ENCODE measurements at regions not wholly inside any gene's neighbourhood (a gene's known extent, or its start where the extent isn't known, plus 50 kb on each side); places are given as distances from the start of the nearest gene placed in this dataset.

DNA sequence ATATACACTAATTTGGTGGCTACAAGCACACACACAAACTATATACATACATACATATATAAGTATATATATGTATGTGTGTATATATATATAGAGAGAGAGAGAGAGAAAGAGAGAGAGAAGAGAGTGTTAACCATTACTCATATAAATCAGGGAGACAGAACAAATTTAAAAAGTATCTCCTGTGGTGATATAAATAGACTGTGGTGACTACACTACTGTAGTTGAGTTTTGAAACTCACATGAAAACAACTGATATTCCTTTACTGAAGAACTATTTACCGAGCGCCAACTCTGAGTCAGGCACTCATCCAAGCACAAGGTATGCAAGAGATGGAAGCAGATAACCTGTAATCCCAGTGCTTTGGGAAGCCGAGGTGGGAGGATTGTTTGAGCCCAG lies 67.3 kb upstream of the ANO6 start:
- POLR2A ChIA-PET (ENCODE audit: unreplicated experiment), result no interaction called here
- H3K79me1 ChIP-seq (ENCODE audit: low read depth in 1 of 2, low read length in 2 of 2), result no peaks in the 10 kb centered on the region
- no peak overlapping the region for H2AK9ac ChIP-seq (replicated peaks; ENCODE audit: low read depth, low read length, poor library complexity)
- DNase-seq (no peak), ATAC-seq (ENCODE audit: low read depth) (no peak)
- H4K20me1 ChIP-seq (ENCODE audit: insufficient read depth, low read length), result no peaks in the 10 kb centered on the region
- no peaks in the 10 kb centered on the region; the same call in 1 of the 2 replicates for H3K9me3 ChIP-seq (ENCODE audit: control insufficient read depth, insufficient read depth, low read length)
- H4K5ac ChIP-seq (ENCODE audit: low read depth, low read length), result no peak overlapping the region
- dilution Hi-C loops (cut with HindIII; ENCODE audit: low sequenced_read_pairs, unreplicated experiment), result no loop called here
- H3K23ac ChIP-seq (ENCODE audit: low read depth, low read length), result no peak overlapping the region
- H2BK120ac ChIP-seq (ENCODE audit: low read depth, low read length), result no peak overlapping the region
- H3K4me1 ChIP-seq (ENCODE audit: control insufficient read depth, insufficient read depth, low read length), result no peaks in the 10 kb centered on the region
- no peak overlapping the region for H3K18ac ChIP-seq (ENCODE audit: low read depth, low read length)
- no peak overlapping the region for H3K14ac ChIP-seq (replicated peaks; ENCODE audit: low read depth, low read length)
- H2BK20ac ChIP-seq (ENCODE audit: low read depth, low read length), result no peak overlapping the region
- no CpG with 5 or more reads among the region's 3 CpGs for WGBS, 2 experiments (ENCODE audit: extremely low coverage in 2 of 2, insufficient read length in 1 of 2)
- H3K36me3 ChIP-seq (ENCODE audit: control insufficient read depth, insufficient read depth, low read length), result no peaks in the 10 kb centered on the region
- no peak overlapping the region for H3K27ac ChIP-seq (ENCODE audit: insufficient read depth, low read length)
- H4K91ac ChIP-seq (ENCODE audit: insufficient read depth, low read depth, low read length), result no peak overlapping the region
- BruUV-seq (replicated peaks), result no TSS peak
- H3K56ac ChIP-seq (ENCODE audit: extremely low read depth, insufficient read depth, low read length), result no peak overlapping the region
- H3K4me2 ChIP-seq (ENCODE audit: low read depth, low read length), result no peak overlapping the region
- no peaks in the 10 kb centered on the region; the same call in 1 of the 2 replicates for H3K27me3 ChIP-seq (ENCODE audit: control insufficient read depth, insufficient read depth, low read length)
- CTCF ChIA-PET, result no interaction called here
- H3K9me1 ChIP-seq (ENCODE audit: insufficient read depth, low read length), result no peaks in the 10 kb centered on the region
- in situ Hi-C loops (cut with MboI; ENCODE audit: low sequenced_read_pairs), result no loop called here
- no peak overlapping the region for H3K4me3 ChIP-seq (ENCODE audit: insufficient read depth, low read depth, low read length)
- H2BK15ac ChIP-seq (ENCODE audit: low read depth, low read length), result no peak overlapping the region
- H2AFZ ChIP-seq (replicated peaks; ENCODE audit: low read length, poor library complexity), result no peak overlapping the region
- H3K4ac ChIP-seq (ENCODE audit: low read depth, low read length), result no peak overlapping the region
- H2AK5ac ChIP-seq (ENCODE audit: low read depth, low read length), result no peak overlapping the region
- no peak overlapping the region for H2BK5ac ChIP-seq (ENCODE audit: low read depth, low read length, poor library complexity, severe bottlenecking)
- H3K9ac ChIP-seq (ENCODE audit: low read depth, low read length), result no peak overlapping the region
- H4K8ac ChIP-seq (ENCODE audit: low read depth in 2 of 2, low read length in 2 of 2), result no peak overlapping the region
- intact Hi-C loops (cut with micrococcal nuclease), result no loop called here
- no peak for TF ChIP-seq NFE2L2 (IDR thresholded peaks at IDR 0.05; ENCODE audit: low read depth, low read length)
- TF ChIP-seq USF2 (IDR thresholded peaks at IDR 0.05; ENCODE audit: low read depth, low read length), result no peak
- TF ChIP-seq, protein P1, sequence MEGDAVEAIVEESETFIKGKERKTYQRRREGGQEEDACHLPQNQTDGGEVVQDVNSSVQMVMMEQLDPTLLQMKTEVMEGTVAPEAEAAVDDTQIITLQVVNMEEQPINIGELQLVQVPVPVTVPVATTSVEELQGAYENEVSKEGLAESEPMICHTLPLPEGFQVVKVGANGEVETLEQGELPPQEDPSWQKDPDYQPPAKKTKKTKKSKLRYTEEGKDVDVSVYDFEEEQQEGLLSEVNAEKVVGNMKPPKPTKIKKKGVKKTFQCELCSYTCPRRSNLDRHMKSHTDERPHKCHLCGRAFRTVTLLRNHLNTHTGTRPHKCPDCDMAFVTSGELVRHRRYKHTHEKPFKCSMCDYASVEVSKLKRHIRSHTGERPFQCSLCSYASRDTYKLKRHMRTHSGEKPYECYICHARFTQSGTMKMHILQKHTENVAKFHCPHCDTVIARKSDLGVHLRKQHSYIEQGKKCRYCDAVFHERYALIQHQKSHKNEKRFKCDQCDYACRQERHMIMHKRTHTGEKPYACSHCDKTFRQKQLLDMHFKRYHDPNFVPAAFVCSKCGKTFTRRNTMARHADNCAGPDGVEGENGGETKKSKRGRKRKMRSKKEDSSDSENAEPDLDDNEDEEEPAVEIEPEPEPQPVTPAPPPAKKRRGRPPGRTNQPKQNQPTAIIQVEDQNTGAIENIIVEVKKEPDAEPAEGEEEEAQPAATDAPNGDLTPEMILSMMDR (conservative IDR thresholded peaks at IDR 0.05; ENCODE audit: low read depth, low read length), result no peak
